Esophagus squamous epithelium (tissue), 4 donors: ENCODE measurements at regions not wholly inside any gene's neighbourhood (a gene's known extent, or its start where the extent isn't known, plus 50 kb on each side); places are given as distances from the start of the nearest gene placed in this dataset.

Experiments used
- CTCF ChIP-seq, 6 experiments: fragments of 450-650 bp in 4 of 6; fragments of 200-600 bp in 2 of 6; sonication (generic) in 2 of 6; IDR thresholded peaks; one replicate each; pipeline ENCODE4 v1.5.1; 2016 to 2019; ENCODE audit warnings: antibody characterized with exemption in 6 of 6, mild to moderate bottlenecking in 4 of 6, moderate library complexity in 4 of 6
- POLR2A ChIP-seq, 4 donors: fragments of 450-650 bp; IDR thresholded peaks; one replicate each; pipeline ENCODE4 v1.6.1; 2017; ENCODE audit warnings: antibody characterized with exemption in 4 of 4, mild to moderate bottlenecking in 4 of 4, moderate library complexity in 3 of 4

GRCh38 chr14:103209506-103209905, 86.2 kb downstream of the TNFAIP2 start:
- TF ChIP-seq CTCF (IDR thresholded peaks at IDR 0.05): no peak
- TF ChIP-seq POLR2A (IDR thresholded peaks at IDR 0.05): no peak
